Spinal cord (tissue), 9 donors: ENCODE measurements at regions not wholly inside any gene's neighbourhood (a gene's known extent, or its start where the extent isn't known, plus 50 kb on each side); places are given as distances from the start of the nearest gene placed in this dataset.
"Not testable (repeated sequence)": the region's sequence is repeated elsewhere in the genome, so short reads cannot be mapped to it uniquely, and the experiment has no call there.

Experiments
- DNase-seq, 6 donors: peaks; one replicate each; pipeline versions ENCODE4 v3.0.0 to v3.0.0-alpha.2; 2013 to 2015; ENCODE audit warnings: low spot score in 6 of 6, low read depth in 4 of 6
- H3K27ac ChIP-seq: one replicate; pipeline ENCODE4 v1.5.1; 2013; ENCODE audit warnings: low read depth, low read length, control low read depth
- H3K27me3 ChIP-seq: one replicate; pipeline ENCODE4 v1.6.1; 2013; ENCODE audit warnings: low read length; ENCODE audit not compliant: control insufficient read depth, insufficient read depth
- H3K36me3 ChIP-seq: one replicate; pipeline ENCODE4 v1.6.1; 2013; ENCODE audit warnings: low read length; ENCODE audit not compliant: control insufficient read depth, insufficient read depth
- H3K4me1 ChIP-seq: one replicate; pipeline ENCODE4 v1.6.1; 2013; ENCODE audit warnings: low read length; ENCODE audit not compliant: control insufficient read depth, insufficient read depth
- H3K4me3 ChIP-seq: one replicate; pipeline ENCODE4 v1.5.1; 2013; ENCODE audit warnings: low read depth, low read length, control low read depth
- H3K9me3 ChIP-seq: one replicate; pipeline ENCODE4 v1.6.1; 2013; ENCODE audit warnings: low read length; ENCODE audit not compliant: control insufficient read depth, insufficient read depth
- WGBS: methylation state at CpG from one replicate; pipeline ENCODE4 v1.1.5; 2013; ENCODE audit warnings: missing lambda C conversion rate; ENCODE audit not compliant: insufficient coverage; 5-methylcytosine and 5-hydroxymethylcytosine counted together
- donor health status: healthy.

- H3K4me3 ChIP-seq: no peak overlapping the region
- no peak overlapping the region for H3K27ac ChIP-seq
- DNase-seq: no peak
- WGBS: no CpG with 5 or more reads among the region's 2 CpGs
- H3K27me3 ChIP-seq: no peaks in the 10 kb centered on the region
- H3K4me1 ChIP-seq: no peaks in the 10 kb centered on the region
- no peaks in the 10 kb centered on the region for H3K36me3 ChIP-seq
- H3K9me3 ChIP-seq: no peaks in the 10 kb centered on the region
Observed at GRCh38 chr6:85754894-85755293, 112.2 kb upstream of the SYNCRIP start.

GRCh38 chr6:85752602-85753001 lies 109.9 kb upstream of the SYNCRIP start:
- no peak for DNase-seq
- Histone ChIP-seq H3K36me3 (no peaks in the 10 kb centered on the region), H3K4me3 (no peak overlapping the region), H3K4me1 (no peaks in the 10 kb centered on the region), H3K27me3 (no peaks in the 10 kb centered on the region), H3K27ac (no peak overlapping the region), H3K9me3 (no peaks in the 10 kb centered on the region)
- WGBS: 83% methylated on average over 1 of the region's 5 CpGs

- DNase-seq: peak in 1 of 6 donors; percentile 10
- no peak overlapping the region for H3K27ac ChIP-seq
- no peak overlapping the region for H3K4me3 ChIP-seq
- H3K27me3 ChIP-seq: no peaks in the 10 kb centered on the region
- H3K4me1 ChIP-seq: no peaks in the 10 kb centered on the region
- 94% methylated on average over 4 of the region's 5 CpGs for WGBS
- H3K36me3 ChIP-seq: no peaks in the 10 kb centered on the region
- no peaks in the 10 kb centered on the region for H3K9me3 ChIP-seq
Observed at GRCh38 chr6:85751374-85752055, 108.8 kb upstream of the SYNCRIP start.

GRCh38 chr6:85750146-85750545 lies 107.5 kb upstream of the SYNCRIP start:
- no CpG with 5 or more reads among the region's 2 CpGs for WGBS
- H3K27ac ChIP-seq, H3K4me1 ChIP-seq: not testable (repeated sequence)

GRCh38 chr6:85749236-85749635 lies 106.5 kb upstream of the SYNCRIP start:
- H3K4me3 ChIP-seq: no peak overlapping the region
- 80% methylated on average over 3 of the region's 4 CpGs for WGBS

More at GRCh38 chr6:85750146-85750545, 107.5 kb upstream of the SYNCRIP start:
- H3K36me3 ChIP-seq, H3K4me3 ChIP-seq, DNase-seq, H3K27me3 ChIP-seq, H3K9me3 ChIP-seq: not testable (repeated sequence)

GRCh38 chr6:85747666-85748065 lies 105.0 kb upstream of the SYNCRIP start:
- WGBS: no CpG with 5 or more reads among the region's 1 CpG

More at GRCh38 chr6:85749236-85749635, 106.5 kb upstream of the SYNCRIP start:
- Histone ChIP-seq H3K36me3 (no peaks in the 10 kb centered on the region), H3K27me3 (no peaks in the 10 kb centered on the region), H3K27ac (no peak overlapping the region), H3K4me1 (no peaks in the 10 kb centered on the region), H3K9me3 (no peaks in the 10 kb centered on the region)
- no peak for DNase-seq

GRCh38 chr6:85747093-85747492 lies 104.4 kb upstream of the SYNCRIP start:
- Histone ChIP-seq H3K27ac (no peak overlapping the region), H3K4me3 (no peak overlapping the region), H3K36me3 (no peaks in the 10 kb centered on the region), H3K27me3 (no peaks in the 10 kb centered on the region), H3K4me1 (no peaks in the 10 kb centered on the region), H3K9me3 (no peaks in the 10 kb centered on the region)
- DNase-seq: no peak

More at GRCh38 chr6:85747666-85748065, 105.0 kb upstream of the SYNCRIP start:
- no peaks in the 10 kb centered on the region for H3K4me1 ChIP-seq
- H3K9me3 ChIP-seq: no peaks in the 10 kb centered on the region
- no peaks in the 10 kb centered on the region for H3K36me3 ChIP-seq
- no peak overlapping the region for H3K4me3 ChIP-seq
- no peak overlapping the region for H3K27ac ChIP-seq
- H3K27me3 ChIP-seq: no peaks in the 10 kb centered on the region
- DNase-seq: no peak

GRCh38 chr6:85744433-85744970 lies 101.8 kb upstream of the SYNCRIP start:
- Histone ChIP-seq H3K27ac (no peak overlapping the region), H3K27me3 (no peaks in the 10 kb centered on the region), H3K9me3 (no peaks in the 10 kb centered on the region), H3K36me3 (no peaks in the 10 kb centered on the region), H3K4me3 (no peak overlapping the region), H3K4me1 (no peaks in the 10 kb centered on the region)
- no peak for DNase-seq
- WGBS: 67% methylated on average over 3 of the region's 4 CpGs

GRCh38 chr6:85726206-85726605 lies 83.5 kb upstream of the SYNCRIP start:
- Histone ChIP-seq H3K4me3 (no peak overlapping the region), H3K4me1 (no peaks in the 10 kb centered on the region)

GRCh38 chr6:85715797-85716196 lies 73.1 kb upstream of the SYNCRIP start:
- H3K27me3 ChIP-seq: no peaks in the 10 kb centered on the region
- no peaks in the 10 kb centered on the region for H3K4me1 ChIP-seq
- no peak overlapping the region for H3K4me3 ChIP-seq
- no peaks in the 10 kb centered on the region for H3K36me3 ChIP-seq
- no peak for DNase-seq
- no peaks in the 10 kb centered on the region for H3K9me3 ChIP-seq
- H3K27ac ChIP-seq: no peak overlapping the region

More at GRCh38 chr6:85726206-85726605, 83.5 kb upstream of the SYNCRIP start:
- peaks cover 3% of the 10 kb centered on the region for H3K9me3 ChIP-seq
- DNase-seq: no peak
- H3K36me3 ChIP-seq: no peaks in the 10 kb centered on the region
- H3K27ac ChIP-seq: no peak overlapping the region
- H3K27me3 ChIP-seq: no peaks in the 10 kb centered on the region
